ENCODE measurements at regions not wholly inside any gene's neighbourhood (a gene's known extent, or its start where the extent isn't known, plus 50 kb on each side); places are given as distances from the start of the nearest gene placed in this dataset.

DNA sequence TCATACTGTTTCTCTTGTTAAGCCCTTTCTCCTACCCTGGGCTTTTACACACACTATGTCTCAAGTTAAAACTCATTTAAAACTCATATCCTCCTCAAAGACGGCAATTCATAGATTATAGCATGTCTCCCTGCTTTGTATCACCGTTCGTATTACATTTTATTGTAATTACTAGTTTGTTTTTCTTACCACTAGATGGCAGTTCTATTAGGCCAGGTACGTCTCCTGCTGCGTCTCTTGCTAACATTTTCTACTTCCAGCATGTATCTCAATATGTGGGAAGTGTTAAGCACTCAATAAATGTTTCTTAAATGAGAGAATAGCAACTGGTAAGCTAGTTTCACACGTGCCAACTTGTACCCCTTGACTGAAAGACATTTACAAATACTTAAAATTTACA lies 450.3 kb upstream of the PCDH7 start:
- H3K9me3 ChIP-seq, result no peaks in the 10 kb centered on the region
- H3K4me3 ChIP-seq, result no peak overlapping the region
- TF ChIP-seq POLR2A (IDR thresholded peaks at IDR 0.05), result no peak
- TF ChIP-seq POLR2AphosphoS5 (IDR thresholded peaks at IDR 0.05), result no peak
- TF ChIP-seq, protein P1, sequence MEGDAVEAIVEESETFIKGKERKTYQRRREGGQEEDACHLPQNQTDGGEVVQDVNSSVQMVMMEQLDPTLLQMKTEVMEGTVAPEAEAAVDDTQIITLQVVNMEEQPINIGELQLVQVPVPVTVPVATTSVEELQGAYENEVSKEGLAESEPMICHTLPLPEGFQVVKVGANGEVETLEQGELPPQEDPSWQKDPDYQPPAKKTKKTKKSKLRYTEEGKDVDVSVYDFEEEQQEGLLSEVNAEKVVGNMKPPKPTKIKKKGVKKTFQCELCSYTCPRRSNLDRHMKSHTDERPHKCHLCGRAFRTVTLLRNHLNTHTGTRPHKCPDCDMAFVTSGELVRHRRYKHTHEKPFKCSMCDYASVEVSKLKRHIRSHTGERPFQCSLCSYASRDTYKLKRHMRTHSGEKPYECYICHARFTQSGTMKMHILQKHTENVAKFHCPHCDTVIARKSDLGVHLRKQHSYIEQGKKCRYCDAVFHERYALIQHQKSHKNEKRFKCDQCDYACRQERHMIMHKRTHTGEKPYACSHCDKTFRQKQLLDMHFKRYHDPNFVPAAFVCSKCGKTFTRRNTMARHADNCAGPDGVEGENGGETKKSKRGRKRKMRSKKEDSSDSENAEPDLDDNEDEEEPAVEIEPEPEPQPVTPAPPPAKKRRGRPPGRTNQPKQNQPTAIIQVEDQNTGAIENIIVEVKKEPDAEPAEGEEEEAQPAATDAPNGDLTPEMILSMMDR (IDR thresholded peaks at IDR 0.05), result no peak
- TF ChIP-seq EP300 (IDR thresholded peaks at IDR 0.05), result no peak
- H3K36me3 ChIP-seq, result no peaks in the 10 kb centered on the region
- WGBS, 2 donors, result 43 to 57% methylated on average over 6 of the region's 6 CpGs
- H3K27me3 ChIP-seq, result no peaks in the 10 kb centered on the region
- H3K27ac ChIP-seq, result no peak overlapping the region
- intact Hi-C loops (cut with DNase I), result no loop called here
- no peak for DNase-seq
- no peaks in the 10 kb centered on the region for H3K4me1 ChIP-seq

- TF ChIP-seq, protein P1 (IDR thresholded peaks at IDR 0.05), result no peak
- Histone ChIP-seq H3K36me3 (no peaks in the 10 kb centered on the region), H3K27me3 (no peaks in the 10 kb centered on the region), H3K4me1 (no peaks in the 10 kb centered on the region), H3K9me3 (no peaks in the 10 kb centered on the region), H3K4me3 (no peak overlapping the region), H3K27ac (peak overlapping the region in 1 of 4 donors; percentile 62)
- intact Hi-C loops (cut with DNase I), result no loop called here
- no peak for DNase-seq
Observed at GRCh38 chr4:30281986-30282385, 438.2 kb upstream of the PCDH7 start.

GRCh38 chr4:30283336-30283735 lies 436.8 kb upstream of the PCDH7 start:
- peak overlapping the region in 1 of 4 donors; percentile 62 for H3K27ac ChIP-seq
- H3K27me3 ChIP-seq, result no peaks in the 10 kb centered on the region
- no peaks in the 10 kb centered on the region for H3K9me3 ChIP-seq
- 83 to 85% methylated on average over 3 of the region's 3 CpGs for WGBS, 2 donors
- no peak for TF ChIP-seq POLR2A (IDR thresholded peaks at IDR 0.05)
- no peak for TF ChIP-seq POLR2AphosphoS5 (IDR thresholded peaks at IDR 0.05)
- no peak for TF ChIP-seq EP300 (IDR thresholded peaks at IDR 0.05)
- TF ChIP-seq, protein P1 (IDR thresholded peaks at IDR 0.05), result no peak
- DNase-seq, result no peak
- no peaks in the 10 kb centered on the region for H3K4me1 ChIP-seq
- no peak overlapping the region for H3K4me3 ChIP-seq
- H3K36me3 ChIP-seq, result no peaks in the 10 kb centered on the region
- intact Hi-C loops (cut with DNase I), result no loop called here

DNA sequence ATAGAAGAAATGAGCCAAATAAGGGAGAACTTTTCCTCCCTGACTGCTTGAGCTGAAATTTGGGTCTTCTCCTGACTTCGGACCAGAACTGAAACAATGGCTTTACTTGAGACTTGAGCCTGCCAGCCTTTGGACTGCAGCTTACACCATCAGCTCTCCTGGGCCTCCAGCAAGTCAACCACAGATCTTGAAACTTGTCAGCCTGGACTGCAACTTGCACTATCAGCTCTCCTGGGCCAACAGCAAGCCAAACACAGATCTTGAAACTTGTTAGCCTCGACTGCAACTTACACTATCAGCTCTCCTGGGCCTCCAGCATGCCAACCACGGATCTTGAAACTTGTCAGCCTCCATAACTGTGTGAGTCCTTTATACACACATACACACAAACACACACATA lies 425.9 kb upstream of the PCDH7 start:
- TF ChIP-seq EP300 (IDR thresholded peaks at IDR 0.05) (no peak), POLR2A (IDR thresholded peaks at IDR 0.05) (no peak), POLR2AphosphoS5 (IDR thresholded peaks at IDR 0.05) (no peak)
- TF ChIP-seq, protein P1 (IDR thresholded peaks at IDR 0.05), result no peak
- H3K36me3 ChIP-seq, result no peaks in the 10 kb centered on the region
- H3K27me3 ChIP-seq, result no peaks in the 10 kb centered on the region
- intact Hi-C loops (cut with DNase I), result no loop called here
- H3K9me3 ChIP-seq, result no peaks in the 10 kb centered on the region
- DNase-seq, result no peak
- H3K27ac ChIP-seq, result no peak overlapping the region
- no peak overlapping the region for H3K4me3 ChIP-seq
- no peaks in the 10 kb centered on the region for H3K4me1 ChIP-seq
- WGBS, 2 donors, result 21 to 45% methylated on average over 3 of the region's 3 CpGs

GRCh38 chr4:30295652-30296051 lies 424.5 kb upstream of the PCDH7 start:
- Histone ChIP-seq H3K9me3 (no peaks in the 10 kb centered on the region), H3K27me3 (no peaks in the 10 kb centered on the region), H3K27ac (no peak overlapping the region), H3K4me3 (no peak overlapping the region), H3K4me1 (no peaks in the 10 kb centered on the region), H3K36me3 (no peaks in the 10 kb centered on the region)
- TF ChIP-seq, protein P1 (IDR thresholded peaks at IDR 0.05), result no peak
- TF ChIP-seq POLR2AphosphoS5 (IDR thresholded peaks at IDR 0.05), result no peak
- TF ChIP-seq EP300 (IDR thresholded peaks at IDR 0.05), result no peak
- no peak for TF ChIP-seq POLR2A (IDR thresholded peaks at IDR 0.05)
- intact Hi-C loops (cut with DNase I), result no loop called here
- 57 to 64% methylated on average over 5 of the region's 5 CpGs for WGBS, 2 donors
- no peak for DNase-seq
